H1 (cell line): ENCODE measurements at regions not wholly inside any gene's neighbourhood (a gene's known extent, or its start where the extent isn't known, plus 50 kb on each side); places are given as distances from the start of the nearest gene placed in this dataset.

Source experiments
- CTCF ChIA-PET: fragments of 300-600 bp; sonication (Branson Sonifier 250); formaldehyde crosslinking; loops from one replicate; lab custom pipeline; 2021; ENCODE audit not compliant: partially characterized antibody; lab: Charles Lee
- POLR2A ChIA-PET: fragments of 300-600 bp; sonication (Branson Sonifier 250); formaldehyde crosslinking; loops from one replicate; lab custom pipeline; 2021; ENCODE audit warnings: inconsistent platforms; ENCODE audit not compliant: partially characterized antibody; lab: Charles Lee
- DNase-seq, 2 experiments: peaks; one replicate each; pipeline versions ENCODE4 v3.0.0 to v3.0.0-alpha.2; 2010 to 2022; ENCODE audit warnings: low spot score in 2 of 2, low read depth in 1 of 2, mixed read lengths in 1 of 2
- FAIRE-seq: peaks from 2 replicates; lab custom pipeline; 2011; peaks lifted over from hg19 to GRCh38; lab: Jason Lieb, UNC
- H2AFZ ChIP-seq: 2 replicates; pipeline ENCODE4 v1.8.1; 2012; ENCODE audit warnings: low read length, inconsistent platforms
- H2AK5ac ChIP-seq: 2 replicates; pipeline ENCODE4 v1.6.1; 2013; ENCODE audit warnings: low read depth, low read length
- H2BK120ac ChIP-seq: replicated peaks from 2 replicates; pipeline ENCODE3; 2013; ENCODE audit warnings: low read depth, low read length, inconsistent platforms
- H2BK12ac ChIP-seq: 2 replicates; pipeline ENCODE4 v1.6.1; 2013; ENCODE audit warnings: low read depth, low read length
- H2BK15ac ChIP-seq: 2 replicates; pipeline ENCODE4 v1.6.1; 2013; ENCODE audit warnings: low read length
- H2BK20ac ChIP-seq: 2 replicates; pipeline ENCODE4 v1.6.1; 2013; ENCODE audit warnings: low read length
- H2BK5ac ChIP-seq: 2 replicates; pipeline ENCODE4 v1.6.1; 2013; ENCODE audit warnings: low read depth, low read length
- H3K14ac ChIP-seq: 2 replicates; pipeline ENCODE4 v1.6.1; 2013; ENCODE audit warnings: inconsistent platforms; ENCODE audit not compliant: insufficient read length
- H3K18ac ChIP-seq: 2 replicates; pipeline ENCODE4 v1.6.1; 2013; ENCODE audit warnings: low read length; ENCODE audit errors: extremely low read depth
- H3K23ac ChIP-seq: 2 replicates; pipeline ENCODE4 v1.6.1; 2013; ENCODE audit warnings: inconsistent platforms; ENCODE audit not compliant: insufficient read length
- H3K23me2 ChIP-seq: 2 replicates; pipeline ENCODE4 v1.6.1; 2013; ENCODE audit warnings: low read depth, low read length
- H3K27ac ChIP-seq: 2 replicates; pipeline ENCODE4 v1.6.1; 2011; ENCODE audit warnings: low read depth, low read length, inconsistent platforms
- H3K27me3 ChIP-seq, 4 experiments: replicated peaks in 1 of 4; 1 replicate in 1 of 4; 2 replicates in 3 of 4; pipeline versions ENCODE4 v1.6.1 to v1.8.1; 2011 to 2013; ENCODE audit warnings: low read length in 3 of 4, mild to moderate bottlenecking in 3 of 4, inconsistent platforms in 2 of 4, mixed read lengths in 2 of 4, moderate library complexity in 1 of 4; ENCODE audit not compliant: control insufficient read depth in 3 of 4, insufficient read depth in 3 of 4; ENCODE audit errors: extremely low read depth in 1 of 4
- H3K36me3 ChIP-seq, 4 experiments: 2 replicates each; pipeline versions ENCODE4 v1.6.1 to v1.8.1; 2011 to 2013; ENCODE audit warnings: mild to moderate bottlenecking in 4 of 4, low read length in 3 of 4, moderate library complexity in 2 of 4, control low read depth in 1 of 4, inconsistent platforms in 1 of 4; ENCODE audit not compliant: insufficient read depth in 4 of 4, control insufficient read depth in 2 of 4
- H3K4ac ChIP-seq: replicated peaks from 2 replicates; pipeline ENCODE3; 2013; ENCODE audit warnings: low read length, low read depth, mixed read lengths, inconsistent platforms; ENCODE audit not compliant: insufficient read length
- H3K4me1 ChIP-seq, 4 experiments: replicated peaks in 1 of 4; 1 replicate in 1 of 4; 2 replicates in 3 of 4; pipeline versions ENCODE4 v1.6.1 to v1.8.1; 2011 to 2013; ENCODE audit warnings: low read length in 3 of 4, inconsistent platforms in 2 of 4, mixed read lengths in 1 of 4; ENCODE audit not compliant: insufficient read depth in 4 of 4, control insufficient read depth in 3 of 4
- H3K4me2 ChIP-seq, 2 experiments: 2 replicates each; pipeline versions ENCODE4 v1.6.1 to v1.8.1; 2011 to 2013; ENCODE audit warnings: low read depth in 2 of 2, low read length in 2 of 2, control low read depth in 1 of 2, inconsistent platforms in 1 of 2, mild to moderate bottlenecking in 1 of 2; ENCODE audit not compliant: insufficient read depth in 1 of 2
- H3K4me3 ChIP-seq, 4 experiments: fragments of 200-600, 300-600 bp in 1 of 4; sonication (generic), shearing (Covaris generic), sonication (Bioruptor Twin) in 1 of 4; 2 replicates each; pipeline versions ENCODE4 v1.5.1 to v1.8.1; 2011 to 2016; ENCODE audit warnings: low read length in 4 of 4, low read depth in 3 of 4, control low read depth in 2 of 4, inconsistent platforms in 2 of 4, mild to moderate bottlenecking in 2 of 4, mixed read lengths in 1 of 4, moderate library complexity in 1 of 4; ENCODE audit not compliant: insufficient read depth in 2 of 4; ENCODE audit errors: extremely low read depth in 1 of 4
- H3K56ac ChIP-seq: replicated peaks from 2 replicates; pipeline ENCODE3; 2013; ENCODE audit warnings: low read depth, mild to moderate bottlenecking, mixed read lengths, low read length, inconsistent platforms; ENCODE audit not compliant: insufficient read length
- H3K79me1 ChIP-seq: 2 replicates; pipeline ENCODE4 v1.6.1; 2013; ENCODE audit warnings: low read depth, low read length, control low read depth
- H3K79me2 ChIP-seq, 2 experiments: 2 replicates each; pipeline versions ENCODE4 v1.6.1 to v1.8.1; 2012 to 2013; ENCODE audit warnings: low read length in 2 of 2, mild to moderate bottlenecking in 2 of 2, inconsistent platforms in 1 of 2; ENCODE audit not compliant: insufficient read depth in 2 of 2, control insufficient read depth in 1 of 2
- H3K9ac ChIP-seq, 4 experiments: replicated peaks in 1 of 4; 1 replicate in 1 of 4; 2 replicates in 3 of 4; pipeline versions ENCODE4 v1.6.1 to v1.8.1; 2011 to 2013; ENCODE audit warnings: low read depth in 3 of 4, low read length in 3 of 4, control low read depth in 2 of 4, mild to moderate bottlenecking in 2 of 4, moderate library complexity in 2 of 4, inconsistent platforms in 1 of 4; ENCODE audit errors: extremely low read depth in 1 of 4
- H3K9me3 ChIP-seq, 2 experiments: 2 replicates each; pipeline versions ENCODE4 v1.6.1 to v1.8.1; 2012 to 2013; ENCODE audit warnings: mild to moderate bottlenecking in 2 of 2, moderate library complexity in 2 of 2, control low read depth in 1 of 2, inconsistent platforms in 1 of 2, low read depth in 1 of 2, low read length in 1 of 2, mixed read lengths in 1 of 2; ENCODE audit not compliant: insufficient read depth in 2 of 2
- H4K20me1 ChIP-seq, 2 experiments: replicated peaks in 1 of 2; 2 replicates each; pipeline versions ENCODE3 to v1.8.1; 2011 to 2013; ENCODE audit warnings: inconsistent platforms in 2 of 2, low read length in 2 of 2, mild to moderate bottlenecking in 1 of 2; ENCODE audit not compliant: insufficient read depth in 2 of 2, control insufficient read depth in 1 of 2
- H4K5ac ChIP-seq: 2 replicates; pipeline ENCODE4 v1.6.1; 2013; ENCODE audit warnings: low read length, low read depth, mixed read lengths, inconsistent platforms; ENCODE audit not compliant: insufficient read length
- H4K8ac ChIP-seq: 2 replicates; pipeline ENCODE4 v1.8.0; 2013; ENCODE audit warnings: mild to moderate bottlenecking, moderate library complexity, low read length, inconsistent platforms; ENCODE audit not compliant: insufficient read depth; ENCODE audit errors: extremely low read depth
- H4K91ac ChIP-seq: replicated peaks from 2 replicates; pipeline ENCODE3; 2013; ENCODE audit warnings: low read length, mixed read lengths, inconsistent platforms; ENCODE audit not compliant: insufficient read length
- BCL11A ChIP-seq, 2 experiments: IDR thresholded peaks; one replicate each; pipeline ENCODE4 v1.6.1; 2011; ENCODE audit warnings: low read depth in 2 of 2, low read length in 2 of 2, mild to moderate bottlenecking in 2 of 2
- JUN ChIP-seq: IDR thresholded peaks from 2 replicates; pipeline ENCODE4 v1.6.1; 2011; ENCODE audit warnings: low read depth, mild to moderate bottlenecking, improper control_type of control experiment, low read length
- RAD21 ChIP-seq, 2 experiments: IDR thresholded peaks in 1 of 2; conservative IDR thresholded peaks in 1 of 2; 2 replicates each; pipeline ENCODE4 v1.6.1; 2011; ENCODE audit warnings: low read depth in 2 of 2, low read length in 2 of 2, improper control_type of control experiment in 1 of 2, inconsistent platforms in 1 of 2, mild to moderate bottlenecking in 1 of 2, moderate library complexity in 1 of 2
- YY1 ChIP-seq: IDR thresholded peaks from 2 replicates; pipeline ENCODE4 v1.6.1; 2011; ENCODE audit warnings: low read depth, mild to moderate bottlenecking, low read length
- WGBS, 2 experiments: shearing (Covaris generic) in 1 of 2; methylation state at CpG; one replicate each; pipeline versions ENCODE4 v1.1.6 to v1.1.7; 2013 to 2015; ENCODE audit warnings: low lambda C conversion rate in 2 of 2, mixed read lengths in 2 of 2, inconsistent platforms in 1 of 2, low coverage in 1 of 2, missing lambda C conversion rate in 1 of 2; ENCODE audit not compliant: insufficient replicate concordance in 2 of 2, insufficient coverage in 1 of 2, insufficient read length in 1 of 2; ENCODE audit errors: extremely low coverage in 1 of 2, missing lambda C conversion rate in 1 of 2; 5-methylcytosine and 5-hydroxymethylcytosine counted together

DNA sequence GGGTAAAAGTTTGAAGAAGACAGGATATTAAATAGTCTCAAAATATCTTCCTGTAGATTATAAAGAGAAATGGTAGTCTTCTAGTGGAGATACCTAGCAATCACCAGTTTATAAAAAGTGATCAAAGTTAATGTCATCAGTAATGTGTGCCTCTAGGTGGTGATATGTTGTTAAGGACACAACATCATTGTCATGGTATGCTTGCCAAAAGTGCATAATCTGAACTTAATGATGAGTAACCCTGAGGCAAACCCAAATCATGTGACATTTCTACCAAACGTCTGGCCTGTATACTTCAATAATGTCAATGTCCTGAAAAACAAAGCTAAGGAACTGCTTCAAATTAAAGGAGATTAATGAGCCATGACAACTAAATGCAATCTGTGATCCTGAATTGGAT, 214.7 kb downstream of the PHLDA1 start:
- 0 out of 2 replicates have a peak, but pooled peaks cover 2% of the 10 kb centered on the region for H3K23me2 ChIP-seq
- no peak overlapping the region for H3K4me2 ChIP-seq
- no peak overlapping the region for H3K4ac ChIP-seq
- H3K4me3 ChIP-seq, result no peak overlapping the region
- DNase-seq, result no peak
- no peak overlapping the region for H2BK120ac ChIP-seq
- H2BK5ac ChIP-seq, result no peak overlapping the region
- FAIRE-seq, result peak; percentile 13
- H3K27me3 ChIP-seq, result peaks cover 0 to 18% (median 2%) of the 10 kb centered on the region in 4 experiments; a peak in 4 of 7 replicates
- H3K56ac ChIP-seq, result no peak overlapping the region
- H3K18ac ChIP-seq, result no peak overlapping the region
- no peak overlapping the region for H3K9ac ChIP-seq
- no peak overlapping the region for H3K27ac ChIP-seq
- H3K79me2 ChIP-seq, result no peaks in the 10 kb centered on the region
- H4K8ac ChIP-seq, result no peak overlapping the region
- H2BK20ac ChIP-seq, result no peak overlapping the region
- H3K14ac ChIP-seq, result no peak overlapping the region
- H2BK15ac ChIP-seq, result no peak overlapping the region
- WGBS, 2 experiments, result 88% methylated on average over 1 of the region's 1 CpG; no CpG with 5 or more reads in 1 of the 2 experiments
- H4K20me1 ChIP-seq, result no peaks in the 10 kb centered on the region
- H3K23ac ChIP-seq, result no peak overlapping the region
- no peaks in the 10 kb centered on the region for H3K9me3 ChIP-seq
- H4K5ac ChIP-seq, result no peak overlapping the region
- TF ChIP-seq YY1, result no peak
- TF ChIP-seq RAD21 (IDR thresholded peaks at IDR 0.05 in 1 of 2, conservative IDR thresholded peaks at IDR 0.05 in 1 of 2; ENCODE audit: low read depth in 2 of 2, low read length in 2 of 2), result 0 out of 4 replicates have a peak, but pooled peaks of 1 of the 2 experiments have one; percentile 7
- TF ChIP-seq JUN, result no peak
- TF ChIP-seq BCL11A (IDR thresholded peaks at IDR 0.05; ENCODE audit: low read depth in 2 of 2, low read length in 2 of 2), result no peak
- no peak overlapping the region for H2BK12ac ChIP-seq
- POLR2A ChIA-PET, result interaction anchor here (0.6 kb wide), 1 partner anchor 18 kb away, joined by 3 read pairs; no protein-coding TSS in a partner anchor
- H3K79me1 ChIP-seq, result no peaks in the 10 kb centered on the region
- no peak overlapping the region for H2AFZ ChIP-seq
- H4K91ac ChIP-seq, result no peak overlapping the region
- CTCF ChIA-PET, result no interaction called here
- H3K4me1 ChIP-seq, result peaks cover 4 to 14% (median 9%) of the 10 kb centered on the region in 4 experiments; a peak in 6 of 7 replicates
- H2AK5ac ChIP-seq, result no peak overlapping the region
- H3K36me3 ChIP-seq, result no peaks in the 10 kb centered on the region
